ENCODE measurements at regions not wholly inside any gene's neighbourhood (a gene's known extent, or its start where the extent isn't known, plus 50 kb on each side); places are given as distances from the start of the nearest gene placed in this dataset.

- peaks cover 0 to 2% (median 0%) of the 10 kb centered on the region in 4 experiments; a peak in 1 of 7 replicates for H3K4me1 ChIP-seq (replicated peaks in 1 of 4; ENCODE audit: control insufficient read depth in 3 of 4, insufficient read depth in 4 of 4, low read length in 3 of 4)
- 93% methylated on average over 4 of the region's 4 CpGs; no CpG with 5 or more reads in 1 of the 2 experiments for WGBS, 2 experiments (ENCODE audit: extremely low coverage in 1 of 2, insufficient coverage in 1 of 2, insufficient read length in 1 of 2, insufficient replicate concordance in 2 of 2, low coverage in 1 of 2, low lambda C conversion rate in 2 of 2, missing lambda C conversion rate in 1 of 2)
- no peaks in the 10 kb centered on the region for H3K79me1 ChIP-seq (ENCODE audit: low read depth, low read length)
- no peak overlapping the region for H3K9ac ChIP-seq (replicated peaks in 1 of 4; ENCODE audit: extremely low read depth in 1 of 4, low read depth in 3 of 4, low read length in 3 of 4)
- no peak overlapping the region for H4K91ac ChIP-seq (replicated peaks; ENCODE audit: insufficient read length, low read length)
- no peaks in the 10 kb centered on the region for H4K20me1 ChIP-seq (replicated peaks in 1 of 2; ENCODE audit: control insufficient read depth in 1 of 2, insufficient read depth in 2 of 2, low read length in 2 of 2)
- H3K27me3 ChIP-seq (replicated peaks in 1 of 4; ENCODE audit: control insufficient read depth in 3 of 4, extremely low read depth in 1 of 4, insufficient read depth in 3 of 4, low read length in 3 of 4): no peaks in the 10 kb centered on the region
- H3K36me3 ChIP-seq (ENCODE audit: control insufficient read depth in 2 of 4, insufficient read depth in 4 of 4, low read length in 3 of 4): no peaks in the 10 kb centered on the region
- H2BK15ac ChIP-seq (ENCODE audit: low read length): no peak overlapping the region
- no peak overlapping the region for H2AFZ ChIP-seq (ENCODE audit: low read length)
- no peak overlapping the region for H4K8ac ChIP-seq (ENCODE audit: extremely low read depth, insufficient read depth, low read length)
- CTCF ChIA-PET (ENCODE audit: partially characterized antibody): interaction anchor here (0.6 kb wide), 1 partner anchor 431 kb away, joined by 3 read pairs; no protein-coding TSS in a partner anchor
- POLR2A ChIA-PET (ENCODE audit: partially characterized antibody): no interaction called here
- no peak overlapping the region for H3K18ac ChIP-seq (ENCODE audit: extremely low read depth, low read length)
- H3K4ac ChIP-seq (replicated peaks; ENCODE audit: insufficient read length, low read depth, low read length): no peak overlapping the region
- H3K23ac ChIP-seq (ENCODE audit: insufficient read length): no peak overlapping the region
- H2BK5ac ChIP-seq (ENCODE audit: low read depth, low read length): no peak overlapping the region
- H3K9me3 ChIP-seq (ENCODE audit: insufficient read depth in 2 of 2, low read depth in 1 of 2, low read length in 1 of 2): no peaks in the 10 kb centered on the region
- no peaks in the 10 kb centered on the region for H3K23me2 ChIP-seq (ENCODE audit: low read depth, low read length)
- no peak overlapping the region for H3K27ac ChIP-seq (ENCODE audit: low read depth, low read length)
- H3K79me2 ChIP-seq (ENCODE audit: control insufficient read depth in 1 of 2, insufficient read depth in 2 of 2, low read length in 2 of 2): no peaks in the 10 kb centered on the region
- H2BK120ac ChIP-seq (replicated peaks; ENCODE audit: low read depth, low read length): no peak overlapping the region
- FAIRE-seq: no peak
- H2BK12ac ChIP-seq (ENCODE audit: low read depth, low read length): no peak overlapping the region
- no peak overlapping the region for H2BK20ac ChIP-seq (ENCODE audit: low read length)
- no peak overlapping the region for H3K4me3 ChIP-seq (ENCODE audit: extremely low read depth in 1 of 4, insufficient read depth in 2 of 4, low read depth in 3 of 4, low read length in 4 of 4)
- DNase-seq (ENCODE audit: low read depth in 1 of 2, low spot score in 2 of 2): peak in 1 of 2 experiments; percentile 20
- H2AK5ac ChIP-seq (ENCODE audit: low read depth, low read length): no peak overlapping the region
- H3K4me2 ChIP-seq (ENCODE audit: insufficient read depth in 1 of 2, low read depth in 2 of 2, low read length in 2 of 2): no peak overlapping the region
- H3K56ac ChIP-seq (replicated peaks; ENCODE audit: insufficient read length, low read depth, low read length): no peak overlapping the region
- no peak overlapping the region for H4K5ac ChIP-seq (ENCODE audit: insufficient read length, low read depth, low read length)
- H3K14ac ChIP-seq (ENCODE audit: insufficient read length): no peak overlapping the region
- TF ChIP-seq BACH1 (IDR thresholded peaks at IDR 0.05; ENCODE audit: low read length) (no peak), FOSL1 (IDR thresholded peaks at IDR 0.05; ENCODE audit: insufficient read depth, low read depth, low read length) (no peak), POLR2A (IDR thresholded peaks at IDR 0.05; ENCODE audit: control extremely low read depth in 1 of 2, low read depth in 2 of 2, low read length in 2 of 2) (no peak), ZNF274 (IDR thresholded peaks at IDR 0.05; ENCODE audit: borderline replicate concordance, extremely low read depth, low read length) (no peak), SP1 (IDR thresholded peaks at IDR 0.05; ENCODE audit: low read depth, low read length) (no peak), SIRT6 (IDR thresholded peaks at IDR 0.05; ENCODE audit: low read length) (no peak), CTCF (IDR thresholded peaks at IDR 0.05; ENCODE audit: control extremely low read depth in 1 of 3, insufficient read depth in 1 of 3, low read depth in 1 of 3, low read length in 3 of 3) (no peak), E2F6 (IDR thresholded peaks at IDR 0.05) (no peak), GTF2F1 (IDR thresholded peaks at IDR 0.05; ENCODE audit: borderline replicate concordance, low read depth, low read length) (no peak), HDAC6 (IDR thresholded peaks at IDR 0.05; ENCODE audit: low read depth, low read length) (no peak), TBP (IDR thresholded peaks at IDR 0.05; ENCODE audit: low read depth, low read length) (no peak), EZH2 (IDR thresholded peaks at IDR 0.05; ENCODE audit: low read depth, low read length, severe bottlenecking) (no peak)
Observed at GRCh38 chr10:25707572-25707971, 226.5 kb upstream of the MYO3A start.
